Gastrocnemius medialis (tissue), 4 donors: ENCODE measurements at regions not wholly inside any gene's neighbourhood (a gene's known extent, or its start where the extent isn't known, plus 50 kb on each side); places are given as distances from the start of the nearest gene placed in this dataset.

ENCODE experiments used
- ATAC-seq, 2 donors: fragments of 150-250 bp; one replicate each; pipeline ENCODE4 v1.9.1; 2016
- DNase-seq, 2 donors: peaks; one replicate each; pipeline ENCODE4 v3.0.0-alpha.2; 2019
- H3K27ac ChIP-seq, 4 donors: fragments of 200-600 bp; sonication (generic); 1 replicate in 1 of 4; 2 replicates in 3 of 4; pipeline ENCODE4 v1.5.1; 2016 to 2018; ENCODE audit warnings: mild to moderate bottlenecking in 2 of 4, moderate library complexity in 1 of 4
- H3K27me3 ChIP-seq, 3 donors: fragments of 200-600 bp; sonication (generic) in 2 of 3; 1 replicate in 1 of 3; 2 replicates in 2 of 3; pipeline versions ENCODE4 v1.5.1 to v1.6.0; 2016 to 2019; ENCODE audit warnings: mild to moderate bottlenecking in 1 of 3, moderate library complexity in 1 of 3
- H3K36me3 ChIP-seq, 2 donors: fragments of 200-600 bp; sonication (generic) in 1 of 2; one replicate each; pipeline ENCODE4 v1.5.1; 2017 to 2018
- H3K4me1 ChIP-seq, 2 donors: fragments of 200-600 bp; sonication (generic) in 1 of 2; one replicate each; pipeline ENCODE4 v1.5.1; 2016 to 2017; ENCODE audit warnings: mild to moderate bottlenecking in 2 of 2
- H3K4me3 ChIP-seq, 4 donors: fragments of 200-600 bp; sonication (generic) in 3 of 4; 1 replicate in 1 of 4; 2 replicates in 3 of 4; pipeline ENCODE4 v1.5.1; 2016 to 2019; ENCODE audit warnings: mild to moderate bottlenecking in 2 of 4
- H3K9me3 ChIP-seq, 3 donors: fragments of 200-600 bp; sonication (generic) in 2 of 3; 1 replicate in 1 of 3; 2 replicates in 2 of 3; pipeline ENCODE4 v1.5.1; 2016 to 2019
- POLR2A ChIP-seq, 2 donors: fragments of 450-650 bp; IDR thresholded peaks; one replicate each; pipeline ENCODE4 v1.6.1; 2017; ENCODE audit warnings: antibody characterized with exemption in 2 of 2, mild to moderate bottlenecking in 2 of 2, moderate library complexity in 2 of 2
- in situ Hi-C, 4 donors: fragments of 200-750 bp; cut with MboI; loops; one replicate each; pipeline versions ENCODE4 v1.15.0 to v1.8.0; 2017; ENCODE audit warnings: low sequenced_read_pairs in 4 of 4
- intact Hi-C: fragments of 100-400 bp; cut with DNase I; formaldehyde crosslinking; loops from one replicate; pipeline ENCODE4 v1.15.1; 2023; ENCODE audit warnings: low total_unique reads
- TF ChIP-seq, protein P1 (sequence below), 5 experiments: fragments of 450-650 bp in 3 of 5; fragments of 200-600 bp in 2 of 5; sonication (generic) in 2 of 5; IDR thresholded peaks in 4 of 5; conservative IDR thresholded peaks in 1 of 5; 1 replicate in 4 of 5; 2 replicates in 1 of 5; pipeline ENCODE4 v1.5.1; 2016 to 2019; ENCODE audit warnings: antibody characterized with exemption in 5 of 5, mild to moderate bottlenecking in 3 of 5, moderate library complexity in 3 of 5

DNA sequence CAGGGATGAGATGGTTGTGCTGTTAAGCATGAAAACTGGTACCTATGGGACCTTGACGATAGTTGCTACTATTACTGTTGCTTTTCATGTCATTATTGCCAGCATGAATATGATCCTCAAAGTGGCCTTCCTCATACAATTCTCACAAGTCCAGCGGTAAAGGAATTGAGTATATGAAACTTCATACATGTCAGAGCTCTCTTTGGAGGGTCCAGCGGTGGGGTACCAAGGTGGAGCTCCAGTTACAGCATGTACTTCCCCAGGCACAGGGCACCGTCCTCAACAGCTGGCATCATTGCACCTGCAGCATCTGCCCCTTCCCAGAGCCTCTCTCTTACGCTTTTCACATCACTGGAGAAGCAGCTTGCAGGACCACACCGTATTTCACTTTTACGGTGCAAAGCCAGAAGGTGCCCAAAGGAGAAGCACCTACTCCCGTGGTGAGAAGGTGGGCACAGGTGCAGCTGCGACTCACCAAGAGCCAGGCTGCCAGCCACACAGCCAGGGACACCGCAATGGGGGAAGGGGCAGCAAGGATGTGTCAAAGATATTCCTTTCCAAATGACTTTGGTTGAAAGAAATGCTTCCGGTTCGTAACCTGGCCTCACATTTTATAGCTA, 166.4 kb upstream of the IRF2BP2 start:
- no peak for ATAC-seq
- Histone ChIP-seq H3K4me3 (no peak overlapping the region), H3K27me3 (peaks cover 14 to 40% (median 18%) of the 10 kb centered on the region in 3 donors), H3K36me3 (no peaks in the 10 kb centered on the region), H3K27ac (no peak overlapping the region), H3K9me3 (no peaks in the 10 kb centered on the region), H3K4me1 (peaks cover 21% of the 10 kb centered on the region in 2 donors)
- no peak for TF ChIP-seq POLR2A (IDR thresholded peaks at IDR 0.05)
- TF ChIP-seq, protein P1, sequence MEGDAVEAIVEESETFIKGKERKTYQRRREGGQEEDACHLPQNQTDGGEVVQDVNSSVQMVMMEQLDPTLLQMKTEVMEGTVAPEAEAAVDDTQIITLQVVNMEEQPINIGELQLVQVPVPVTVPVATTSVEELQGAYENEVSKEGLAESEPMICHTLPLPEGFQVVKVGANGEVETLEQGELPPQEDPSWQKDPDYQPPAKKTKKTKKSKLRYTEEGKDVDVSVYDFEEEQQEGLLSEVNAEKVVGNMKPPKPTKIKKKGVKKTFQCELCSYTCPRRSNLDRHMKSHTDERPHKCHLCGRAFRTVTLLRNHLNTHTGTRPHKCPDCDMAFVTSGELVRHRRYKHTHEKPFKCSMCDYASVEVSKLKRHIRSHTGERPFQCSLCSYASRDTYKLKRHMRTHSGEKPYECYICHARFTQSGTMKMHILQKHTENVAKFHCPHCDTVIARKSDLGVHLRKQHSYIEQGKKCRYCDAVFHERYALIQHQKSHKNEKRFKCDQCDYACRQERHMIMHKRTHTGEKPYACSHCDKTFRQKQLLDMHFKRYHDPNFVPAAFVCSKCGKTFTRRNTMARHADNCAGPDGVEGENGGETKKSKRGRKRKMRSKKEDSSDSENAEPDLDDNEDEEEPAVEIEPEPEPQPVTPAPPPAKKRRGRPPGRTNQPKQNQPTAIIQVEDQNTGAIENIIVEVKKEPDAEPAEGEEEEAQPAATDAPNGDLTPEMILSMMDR (IDR thresholded peaks at IDR 0.05 in 4 of 5, conservative IDR thresholded peaks at IDR 0.05 in 1 of 5) = no peak
- no peak for DNase-seq
- in situ Hi-C loops (no loop called here), intact Hi-C loops (no loop called here)

DNA sequence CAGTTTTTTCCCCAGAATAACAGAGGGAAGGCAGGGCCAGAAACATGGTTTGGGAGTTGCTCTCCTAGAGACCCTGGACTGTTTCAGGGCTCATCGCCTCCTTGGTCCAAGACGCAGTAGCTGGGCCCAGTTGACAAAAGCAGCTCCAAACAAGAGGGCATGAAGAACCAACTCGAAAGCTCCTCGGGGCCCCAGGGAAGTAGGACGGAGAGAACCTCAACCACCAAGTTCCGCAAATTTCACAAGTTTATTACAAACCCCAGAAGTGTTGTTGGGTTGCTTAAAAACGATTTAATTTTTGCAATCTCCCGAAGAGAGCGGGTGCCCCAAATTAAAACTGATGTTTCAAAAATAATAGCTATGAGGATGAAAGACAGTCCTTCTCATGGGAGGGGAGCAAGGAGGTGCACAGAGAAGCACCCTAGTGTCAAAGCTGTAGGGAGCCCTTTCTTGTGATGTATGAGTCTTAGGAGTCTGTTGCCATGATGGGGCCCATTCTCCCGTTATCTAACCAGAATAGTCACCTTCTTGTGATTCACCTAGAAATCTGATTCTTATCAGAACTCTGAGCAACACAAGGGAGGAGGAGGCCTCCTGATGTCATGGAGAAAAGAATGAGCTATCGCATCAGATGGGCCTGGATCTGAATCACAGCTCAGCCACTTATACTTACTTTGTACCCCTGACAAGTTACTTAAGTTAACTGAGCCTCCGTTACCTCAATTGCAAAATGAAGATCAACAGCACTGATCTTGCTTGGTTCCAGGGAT, 165.7 kb upstream of the IRF2BP2 start:
- Histone ChIP-seq H3K36me3 (no peaks in the 10 kb centered on the region), H3K27ac (no peak overlapping the region), H3K27me3 (peaks cover 14 to 33% (median 18%) of the 10 kb centered on the region in 3 donors), H3K4me3 (no peak overlapping the region), H3K4me1 (peaks cover 14 to 18% of the 10 kb centered on the region in 2 donors), H3K9me3 (no peaks in the 10 kb centered on the region)
- ATAC-seq (no peak), DNase-seq (no peak)
- TF ChIP-seq POLR2A (IDR thresholded peaks at IDR 0.05) = no peak
- TF ChIP-seq, protein P1 (IDR thresholded peaks at IDR 0.05 in 4 of 5, conservative IDR thresholded peaks at IDR 0.05 in 1 of 5) = no peak
- intact Hi-C loops = no loop called here
- in situ Hi-C loops = no loop called here

DNA sequence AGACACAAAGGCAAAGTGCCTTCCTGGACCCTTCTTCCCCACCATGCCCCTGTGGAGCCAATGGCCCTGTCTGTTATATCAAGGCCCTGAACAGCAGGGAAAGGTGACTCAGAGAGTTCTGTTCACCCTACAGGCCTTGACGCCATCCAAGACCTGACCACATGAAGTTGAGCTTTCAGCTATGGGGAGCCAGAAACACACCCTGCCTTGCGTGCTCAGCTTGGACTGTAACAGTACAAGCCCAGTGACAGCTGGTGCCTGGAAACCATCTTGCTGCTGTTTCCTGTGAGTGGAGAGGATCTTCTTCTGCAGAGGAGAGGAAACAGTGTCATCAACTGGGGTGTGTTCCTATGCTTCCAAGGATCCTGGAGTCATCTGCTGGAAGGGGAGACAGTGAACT, 165.0 kb upstream of the IRF2BP2 start:
- no peak overlapping the region for H3K27ac ChIP-seq
- intact Hi-C loops (loop anchor here (5.0 kb wide), 2 partner anchors 153 to 278 kb away; no protein-coding TSS in a partner anchor), in situ Hi-C loops (no loop called here)
- peaks cover 13 to 18% of the 10 kb centered on the region in 2 donors for H3K4me1 ChIP-seq
- peaks cover 14 to 29% (median 18%) of the 10 kb centered on the region in 3 donors for H3K27me3 ChIP-seq
- TF ChIP-seq, protein P1 (IDR thresholded peaks at IDR 0.05 in 4 of 5, conservative IDR thresholded peaks at IDR 0.05 in 1 of 5) = no peak
- no peak for TF ChIP-seq POLR2A (IDR thresholded peaks at IDR 0.05)
- ATAC-seq = no peak
- H3K4me3 ChIP-seq = no peak overlapping the region
- DNase-seq = no peak
- no peaks in the 10 kb centered on the region for H3K36me3 ChIP-seq
- H3K9me3 ChIP-seq = no peaks in the 10 kb centered on the region

DNA sequence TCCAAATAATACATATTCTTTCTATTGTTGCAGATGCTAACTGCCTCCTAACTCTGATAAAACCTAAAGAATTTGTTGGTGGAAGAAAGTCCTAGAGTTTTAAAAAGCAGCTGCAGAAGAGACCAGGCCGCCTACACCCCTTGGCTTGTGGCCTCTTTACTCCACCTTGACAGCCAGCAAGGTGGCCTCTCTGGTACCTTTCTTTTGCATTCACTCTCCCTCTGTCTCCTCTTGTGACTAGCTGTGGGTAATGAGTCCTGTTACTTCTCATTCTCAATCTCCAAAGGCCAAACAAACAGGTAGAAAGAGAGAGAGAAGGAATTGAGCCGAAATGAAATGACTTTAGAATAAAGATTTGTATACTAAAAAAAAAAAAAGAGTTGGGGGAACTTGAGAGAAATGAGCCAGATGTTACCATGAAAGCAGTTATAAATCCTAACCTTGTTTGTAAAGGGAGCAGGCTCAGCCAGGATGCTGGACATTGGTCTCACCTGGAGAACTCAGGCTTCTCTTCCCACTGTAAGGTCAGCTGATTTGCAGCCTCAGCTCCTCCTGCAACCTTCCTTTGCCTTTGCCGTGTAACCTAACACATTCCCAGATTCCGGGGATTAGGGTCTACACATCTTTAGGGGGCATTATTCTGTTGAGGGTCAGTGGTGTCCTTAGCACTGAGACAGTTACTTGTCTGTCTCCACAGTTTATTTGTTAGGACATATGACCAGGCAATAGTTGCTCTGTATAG, 164.1 kb upstream of the IRF2BP2 start:
- no peaks in the 10 kb centered on the region for H3K9me3 ChIP-seq
- H3K4me3 ChIP-seq = no peak overlapping the region
- H3K27ac ChIP-seq = no peak overlapping the region
- intact Hi-C loops = loop anchor here (5.0 kb wide), 2 partner anchors 152 to 277 kb away; no protein-coding TSS in a partner anchor
- DNase-seq (no peak), ATAC-seq (no peak)
- TF ChIP-seq, protein P1 (IDR thresholded peaks at IDR 0.05 in 4 of 5, conservative IDR thresholded peaks at IDR 0.05 in 1 of 5) = no peak
- no peak for TF ChIP-seq POLR2A (IDR thresholded peaks at IDR 0.05)
- peaks cover 14 to 27% (median 18%) of the 10 kb centered on the region in 3 donors for H3K27me3 ChIP-seq
- H3K36me3 ChIP-seq = no peaks in the 10 kb centered on the region
- H3K4me1 ChIP-seq = peaks cover 13 to 18% of the 10 kb centered on the region in 2 donors
- in situ Hi-C loops = no loop called here
